ENCODE measurements at regions not wholly inside any gene's neighbourhood (a gene's known extent, or its start where the extent isn't known, plus 50 kb on each side); places are given as distances from the start of the nearest gene placed in this dataset.

GRCh38 chr17:72022328-72023275 is 98.2 kb upstream of the SOX9 start:
- TF ChIP-seq CEBPB (IDR thresholded peaks at IDR 0.05): no peak
- no peak for TF ChIP-seq RAD21 (IDR thresholded peaks at IDR 0.05; ENCODE audit: low read depth)
- no peak for TF ChIP-seq USF1 (IDR thresholded peaks at IDR 0.05)
- TF ChIP-seq TEAD4 (IDR thresholded peaks at IDR 0.05): no peak
- TF ChIP-seq TCF12 (IDR thresholded peaks at IDR 0.05; ENCODE audit: low read depth): no peak
- TF ChIP-seq REST (IDR thresholded peaks at IDR 0.05; ENCODE audit: low read depth): no peak
- TF ChIP-seq ZBTB7A (IDR thresholded peaks at IDR 0.05; ENCODE audit: low read depth): no peak
- no peak for TF ChIP-seq YY1 (IDR thresholded peaks at IDR 0.05; ENCODE audit: low read depth)
- TF ChIP-seq EGR1 (IDR thresholded peaks at IDR 0.05): no peak
- TF ChIP-seq NFIC (IDR thresholded peaks at IDR 0.05): no peak
- TF ChIP-seq EP300 (IDR thresholded peaks at IDR 0.05; ENCODE audit: borderline replicate concordance): no peak
- no peak for TF ChIP-seq TAF1 (IDR thresholded peaks at IDR 0.05; ENCODE audit: low read depth)
- TF ChIP-seq FOXM1 (IDR thresholded peaks at IDR 0.05; ENCODE audit: borderline replicate concordance, low read depth): no peak
- TF ChIP-seq CREB1 (IDR thresholded peaks at IDR 0.05; ENCODE audit: low read depth): no peak
- TF ChIP-seq MAX (IDR thresholded peaks at IDR 0.05): no peak

GRCh38 chr17:72024457-72024856 is 96.4 kb upstream of the SOX9 start:
- TF ChIP-seq CREB1 (IDR thresholded peaks at IDR 0.05; ENCODE audit: low read depth) (no peak), USF1 (IDR thresholded peaks at IDR 0.05) (no peak), EP300 (IDR thresholded peaks at IDR 0.05; ENCODE audit: borderline replicate concordance) (no peak)

GRCh38 chr17:72025113-72025512 is 95.7 kb upstream of the SOX9 start:
- TF ChIP-seq TAF1 (IDR thresholded peaks at IDR 0.05; ENCODE audit: low read depth): no peak
- no peak for TF ChIP-seq CEBPB (IDR thresholded peaks at IDR 0.05)
- TF ChIP-seq EGR1 (IDR thresholded peaks at IDR 0.05): no peak

GRCh38 chr17:72030067-72030899 is 90.5 kb upstream of the SOX9 start:
- TF ChIP-seq MAX (IDR thresholded peaks at IDR 0.05): no peak
- TF ChIP-seq EP300 (IDR thresholded peaks at IDR 0.05; ENCODE audit: borderline replicate concordance): no peak
- TF ChIP-seq CREB1 (IDR thresholded peaks at IDR 0.05; ENCODE audit: low read depth): no peak
- TF ChIP-seq RAD21 (IDR thresholded peaks at IDR 0.05; ENCODE audit: low read depth): no peak
- no peak for TF ChIP-seq EGR1 (IDR thresholded peaks at IDR 0.05)
- no peak for TF ChIP-seq USF1 (IDR thresholded peaks at IDR 0.05)
- TF ChIP-seq NFIC (IDR thresholded peaks at IDR 0.05): no peak
- TF ChIP-seq REST (IDR thresholded peaks at IDR 0.05; ENCODE audit: low read depth): no peak
- TF ChIP-seq CEBPB (IDR thresholded peaks at IDR 0.05): no peak
- no peak for TF ChIP-seq TAF1 (IDR thresholded peaks at IDR 0.05; ENCODE audit: low read depth)
- no peak for TF ChIP-seq YY1 (IDR thresholded peaks at IDR 0.05; ENCODE audit: low read depth)
- TF ChIP-seq ZBTB7A (IDR thresholded peaks at IDR 0.05; ENCODE audit: low read depth): no peak

- TF ChIP-seq EP300 (IDR thresholded peaks at IDR 0.05; ENCODE audit: borderline replicate concordance): no peak
Observed at GRCh38 chr17:72031219-72031884, 89.5 kb upstream of the SOX9 start.
